Gastroesophageal sphincter (tissue), 4 donors: ENCODE measurements at regions not wholly inside any gene's neighbourhood (a gene's known extent, or its start where the extent isn't known, plus 50 kb on each side); places are given as distances from the start of the nearest gene placed in this dataset.

Experiments used
- ATAC-seq: fragments of 150-250 bp; one replicate; pipeline ENCODE4 v1.9.1; 2016; ENCODE audit warnings: mild to moderate bottlenecking, moderate library complexity
- H3K27ac ChIP-seq, 4 donors: fragments of 200-600 bp; sonication (generic) in 3 of 4; 1 replicate in 3 of 4; 2 replicates in 1 of 4; pipeline ENCODE4 v1.5.1; 2016 to 2019
- H3K27me3 ChIP-seq: fragments of 200-600 bp; sonication (generic); one replicate; pipeline ENCODE4 v1.5.1; 2019
- H3K36me3 ChIP-seq, 2 donors: fragments of 200-600 bp; sonication (generic); one replicate each; pipeline ENCODE4 v1.5.1; 2019; ENCODE audit warnings: control low read depth in 1 of 2
- H3K4me1 ChIP-seq, 3 donors: fragments of 200-600 bp; sonication (generic); 1 replicate in 2 of 3; 2 replicates in 1 of 3; pipeline ENCODE4 v1.5.1; 2016 to 2019; ENCODE audit warnings: control low read depth in 2 of 3
- H3K4me3 ChIP-seq, 2 donors: fragments of 200-600 bp; sonication (generic); one replicate each; pipeline ENCODE4 v1.5.1; 2019; ENCODE audit warnings: mild to moderate bottlenecking in 1 of 2, moderate library complexity in 1 of 2
- H3K9me3 ChIP-seq, 3 donors: fragments of 200-600 bp; sonication (generic); one replicate each; pipeline ENCODE4 v1.5.1; 2017 to 2019; ENCODE audit warnings: control low read depth in 2 of 3
- EP300 ChIP-seq: sonication (generic); formaldehyde crosslinking; IDR thresholded peaks from one replicate; pipeline ENCODE4 v1.6.1; 2017; ENCODE audit warnings: antibody characterized with exemption, mild to moderate bottlenecking
- POLR2A ChIP-seq, 2 donors: fragments of 450-650 bp; IDR thresholded peaks; one replicate each; pipeline ENCODE4 v1.6.1; 2017; ENCODE audit warnings: antibody characterized with exemption in 2 of 2, mild to moderate bottlenecking in 2 of 2, moderate library complexity in 1 of 2
- POLR2AphosphoS5 ChIP-seq: sonication (generic); formaldehyde crosslinking; IDR thresholded peaks from one replicate; pipeline ENCODE4 v1.6.1; 2017; ENCODE audit warnings: antibody characterized with exemption
- WGBS, 2 donors: methylation state at CpG; one replicate each; pipeline ENCODE4 v1.1.5; 2018; ENCODE audit warnings: low coverage in 1 of 2; 5-methylcytosine and 5-hydroxymethylcytosine counted together
- TF ChIP-seq, protein P1 (sequence below), 4 experiments: fragments of 200-600 bp in 2 of 4; fragments of 450-650 bp in 2 of 4; sonication (generic) in 1 of 4; IDR thresholded peaks; one replicate each; pipeline ENCODE4 v1.5.1; 2017 to 2019; ENCODE audit warnings: antibody characterized with exemption in 4 of 4, mild to moderate bottlenecking in 2 of 4, moderate library complexity in 2 of 4

DNA sequence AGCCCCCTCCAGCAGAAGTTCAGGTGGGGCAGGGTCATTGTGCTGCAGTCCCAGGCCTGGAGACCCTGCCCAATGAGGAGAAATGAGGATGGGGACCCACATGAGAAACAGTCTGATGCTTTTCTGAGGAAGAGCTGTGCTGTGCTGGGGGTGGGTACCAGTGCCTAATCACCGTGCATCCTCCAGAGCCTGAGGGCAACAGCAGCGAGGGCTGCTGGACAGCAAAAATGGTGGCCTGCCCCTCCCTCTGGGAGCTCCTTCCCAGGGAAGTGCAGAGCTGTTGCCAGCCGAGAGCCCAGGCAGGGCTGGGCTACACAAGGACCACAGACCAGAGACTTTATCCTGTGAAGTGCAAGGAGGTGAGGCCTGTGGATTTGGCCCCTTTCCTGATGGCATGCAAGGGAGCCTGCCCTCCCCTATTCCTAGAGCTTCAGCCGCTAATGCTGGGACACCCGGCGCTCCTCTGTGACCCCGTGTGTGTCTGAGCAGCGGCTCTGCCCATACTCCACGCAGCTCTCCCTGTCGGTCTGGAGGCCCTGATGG lies 134.8 kb downstream of the DSEL start:
- WGBS, 2 donors: 95 to 100% methylated on average over 1 to 7 of the region's 10 CpGs
- Histone ChIP-seq H3K4me3 (no peak overlapping the region), H3K36me3 (no peaks in the 10 kb centered on the region), H3K4me1 (no peaks in the 10 kb centered on the region), H3K27me3 (no peaks in the 10 kb centered on the region), H3K9me3 (no peaks in the 10 kb centered on the region), H3K27ac (no peak overlapping the region)
- TF ChIP-seq EP300: no peak
- TF ChIP-seq POLR2A (IDR thresholded peaks at IDR 0.05): no peak
- TF ChIP-seq POLR2AphosphoS5: no peak
- TF ChIP-seq, protein P1, sequence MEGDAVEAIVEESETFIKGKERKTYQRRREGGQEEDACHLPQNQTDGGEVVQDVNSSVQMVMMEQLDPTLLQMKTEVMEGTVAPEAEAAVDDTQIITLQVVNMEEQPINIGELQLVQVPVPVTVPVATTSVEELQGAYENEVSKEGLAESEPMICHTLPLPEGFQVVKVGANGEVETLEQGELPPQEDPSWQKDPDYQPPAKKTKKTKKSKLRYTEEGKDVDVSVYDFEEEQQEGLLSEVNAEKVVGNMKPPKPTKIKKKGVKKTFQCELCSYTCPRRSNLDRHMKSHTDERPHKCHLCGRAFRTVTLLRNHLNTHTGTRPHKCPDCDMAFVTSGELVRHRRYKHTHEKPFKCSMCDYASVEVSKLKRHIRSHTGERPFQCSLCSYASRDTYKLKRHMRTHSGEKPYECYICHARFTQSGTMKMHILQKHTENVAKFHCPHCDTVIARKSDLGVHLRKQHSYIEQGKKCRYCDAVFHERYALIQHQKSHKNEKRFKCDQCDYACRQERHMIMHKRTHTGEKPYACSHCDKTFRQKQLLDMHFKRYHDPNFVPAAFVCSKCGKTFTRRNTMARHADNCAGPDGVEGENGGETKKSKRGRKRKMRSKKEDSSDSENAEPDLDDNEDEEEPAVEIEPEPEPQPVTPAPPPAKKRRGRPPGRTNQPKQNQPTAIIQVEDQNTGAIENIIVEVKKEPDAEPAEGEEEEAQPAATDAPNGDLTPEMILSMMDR (IDR thresholded peaks at IDR 0.05): no peak
- ATAC-seq: no peak

DNA sequence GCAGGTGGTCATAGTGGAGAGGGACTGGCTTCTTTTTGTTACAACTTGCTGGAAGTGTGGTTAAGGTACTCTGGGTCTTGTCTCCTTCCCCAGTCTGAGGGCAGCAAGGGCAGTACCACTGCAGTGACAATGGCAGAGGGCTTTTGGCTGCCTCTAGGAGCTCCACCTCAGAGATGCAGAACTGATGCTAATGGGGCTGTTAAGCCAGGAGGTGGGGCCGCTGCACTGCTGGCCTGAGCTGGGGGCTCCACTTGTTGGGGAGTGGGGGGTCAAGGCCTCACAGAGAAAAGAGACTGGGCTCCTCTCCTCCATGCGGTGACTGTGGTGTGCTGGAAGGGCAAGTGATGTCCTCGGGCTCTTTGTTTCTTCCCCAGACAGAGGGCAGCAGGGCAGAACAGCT lies 135.7 kb downstream of the DSEL start:
- TF ChIP-seq POLR2A (IDR thresholded peaks at IDR 0.05) (no peak), EP300 (no peak), POLR2AphosphoS5 (no peak)
- TF ChIP-seq, protein P1 (IDR thresholded peaks at IDR 0.05): no peak
- Histone ChIP-seq H3K9me3 (no peaks in the 10 kb centered on the region), H3K27ac (no peak overlapping the region), H3K36me3 (no peaks in the 10 kb centered on the region), H3K4me1 (no peaks in the 10 kb centered on the region), H3K4me3 (no peak overlapping the region), H3K27me3 (no peaks in the 10 kb centered on the region)
- WGBS, 2 donors: no CpG with 5 or more reads among the region's 3 CpGs
- ATAC-seq: peak; percentile 28

DNA sequence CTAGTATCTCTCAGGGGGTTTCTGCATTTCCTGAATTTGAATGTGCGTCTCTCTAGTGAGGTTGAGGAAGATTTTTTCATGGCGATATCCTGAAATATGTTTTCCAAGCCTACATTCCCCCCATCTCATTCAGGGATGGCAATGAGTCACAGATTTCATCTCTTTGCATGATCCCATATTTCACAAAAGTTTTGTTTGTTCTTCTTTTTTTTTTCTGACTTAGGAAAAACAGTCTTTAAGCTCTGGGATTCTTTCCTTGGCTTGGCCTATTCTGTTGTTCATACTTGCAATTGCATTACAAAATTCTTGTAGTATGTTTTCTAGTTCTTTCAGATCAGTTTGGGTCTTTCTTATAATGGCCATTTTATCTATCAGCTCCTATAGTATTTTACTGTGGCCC lies 136.5 kb downstream of the DSEL start:
- TF ChIP-seq EP300: no peak
- TF ChIP-seq POLR2AphosphoS5: no peak
- TF ChIP-seq POLR2A (IDR thresholded peaks at IDR 0.05): no peak
- TF ChIP-seq, protein P1 (IDR thresholded peaks at IDR 0.05): no peak
- H3K9me3 ChIP-seq: no peaks in the 10 kb centered on the region
- no peaks in the 10 kb centered on the region for H3K36me3 ChIP-seq
- ATAC-seq: no peak
- 82% methylated on average over 2 of the region's 2 CpGs; no CpG with 5 or more reads in 1 of the 2 donors for WGBS, 2 donors
- no peaks in the 10 kb centered on the region for H3K27me3 ChIP-seq
- no peaks in the 10 kb centered on the region for H3K4me1 ChIP-seq
- H3K4me3 ChIP-seq: no peak overlapping the region
- no peak overlapping the region for H3K27ac ChIP-seq

GRCh38 chr18:67376372-67376771 lies 140.1 kb downstream of the DSEL start:
- TF ChIP-seq POLR2A (IDR thresholded peaks at IDR 0.05) (no peak), POLR2AphosphoS5 (no peak), EP300 (no peak)
- TF ChIP-seq, protein P1 (IDR thresholded peaks at IDR 0.05): no peak
- H3K4me1 ChIP-seq: no peaks in the 10 kb centered on the region
- H3K36me3 ChIP-seq: no peaks in the 10 kb centered on the region
- no peak for ATAC-seq
- no peaks in the 10 kb centered on the region for H3K9me3 ChIP-seq
- no peak overlapping the region for H3K4me3 ChIP-seq
- 62 to 77% methylated on average over 2 of the region's 2 CpGs for WGBS, 2 donors
- H3K27ac ChIP-seq: no peak overlapping the region
- H3K27me3 ChIP-seq: no peaks in the 10 kb centered on the region

- Histone ChIP-seq H3K36me3 (no peaks in the 10 kb centered on the region), H3K4me3 (no peak overlapping the region), H3K27ac (no peak overlapping the region), H3K9me3 (no peaks in the 10 kb centered on the region), H3K27me3 (no peaks in the 10 kb centered on the region), H3K4me1 (no peaks in the 10 kb centered on the region)
- WGBS, 2 donors: 71 to 79% methylated on average over 1 to 2 of the region's 2 CpGs
- TF ChIP-seq POLR2A (IDR thresholded peaks at IDR 0.05): no peak
- TF ChIP-seq POLR2AphosphoS5: no peak
- TF ChIP-seq EP300: no peak
- ATAC-seq: no peak
These were observed 142.9 kb downstream of the DSEL start for GRCh38 chr18:67373636-67374035.
